IMR-90 (cell line): ENCODE measurements at regions not wholly inside any gene's neighbourhood (a gene's known extent, or its start where the extent isn't known, plus 50 kb on each side); places are given as distances from the start of the nearest gene placed in this dataset.

Experiments used
- ATAC-seq: fragments of 200-7000 bp; cut with Tn5 transposase; 2 replicates; pipeline ENCODE4 v1.9.1; 2020; ENCODE audit warnings: low read depth, mild to moderate bottlenecking, moderate library complexity
- BruUV-seq: library from RNA; stranded (reverse); fragments of 400-500 nt; replicated peaks from 2 replicates; lab custom pipeline; 2021; lab: Mats Ljungman, UMichigan
- CTCF ChIA-PET: fragments of 300-600 bp; formaldehyde crosslinking; extraction: SDS; loops from one replicate; lab custom pipeline; 2021; ENCODE audit warnings: antibody characterized with exemption; lab: Yijun Ruan, JAX
- POLR2A ChIA-PET: fragments of 300-600 bp; sonication (Branson Sonifier 250); formaldehyde crosslinking; loops from one replicate; lab custom pipeline; 2022; ENCODE audit warnings: antibody characterized with exemption; ENCODE audit not compliant: unreplicated experiment; lab: Charles Lee
- DNase-seq: peaks from one replicate; pipeline ENCODE4 v3.0.0; 2013
- H2AFZ ChIP-seq: replicated peaks from 2 replicates; pipeline ENCODE3; 2013; ENCODE audit warnings: low read length, mild to moderate bottlenecking; ENCODE audit not compliant: poor library complexity
- H2AK5ac ChIP-seq: 2 replicates; pipeline ENCODE4 v1.6.1; 2013; ENCODE audit warnings: low read depth, low read length, inconsistent platforms
- H2AK9ac ChIP-seq: replicated peaks from 2 replicates; pipeline ENCODE3; 2013; ENCODE audit warnings: mild to moderate bottlenecking, low read depth, low read length, moderate library complexity; ENCODE audit not compliant: poor library complexity
- H2BK120ac ChIP-seq: 2 replicates; pipeline ENCODE4 v1.6.1; 2013; ENCODE audit warnings: low read depth, low read length, inconsistent platforms
- H2BK15ac ChIP-seq: 3 replicates; pipeline ENCODE4 v1.6.1; 2013; ENCODE audit warnings: low read depth, low read length, inconsistent platforms
- H2BK20ac ChIP-seq: 2 replicates; pipeline ENCODE4 v1.6.1; 2013; ENCODE audit warnings: low read depth, mild to moderate bottlenecking, inconsistent platforms, low read length, moderate library complexity
- H2BK5ac ChIP-seq: 2 replicates; pipeline ENCODE4 v1.6.1; 2013; ENCODE audit warnings: mild to moderate bottlenecking, low read depth, low read length, inconsistent platforms; ENCODE audit not compliant: poor library complexity, severe bottlenecking
- H3K14ac ChIP-seq: replicated peaks from 2 replicates; pipeline ENCODE4 v1.6.1; 2013; ENCODE audit warnings: low read depth, low read length, inconsistent platforms
- H3K18ac ChIP-seq: 2 replicates; pipeline ENCODE4 v1.6.1; 2013; ENCODE audit warnings: low read depth, low read length, control low read depth
- H3K23ac ChIP-seq: 2 replicates; pipeline ENCODE4 v1.6.1; 2013; ENCODE audit warnings: low read depth, low read length, inconsistent platforms
- H3K27ac ChIP-seq: 2 replicates; pipeline ENCODE4 v1.5.1; 2013; ENCODE audit warnings: mild to moderate bottlenecking, control low read depth, low read length; ENCODE audit not compliant: insufficient read depth
- H3K27me3 ChIP-seq: 2 replicates; pipeline ENCODE4 v1.6.1; 2013; ENCODE audit warnings: low read length; ENCODE audit not compliant: control insufficient read depth, insufficient read depth
- H3K36me3 ChIP-seq: 2 replicates; pipeline ENCODE4 v1.6.1; 2013; ENCODE audit warnings: low read length, mixed read lengths; ENCODE audit not compliant: control insufficient read depth, insufficient read depth
- H3K4ac ChIP-seq: 2 replicates; pipeline ENCODE4 v1.6.1; 2013; ENCODE audit warnings: low read depth, low read length, inconsistent platforms
- H3K4me1 ChIP-seq: 2 replicates; pipeline ENCODE4 v1.6.1; 2013; ENCODE audit warnings: low read length, mixed read lengths; ENCODE audit not compliant: control insufficient read depth, insufficient read depth
- H3K4me2 ChIP-seq: 2 replicates; pipeline ENCODE4 v1.6.1; 2013; ENCODE audit warnings: low read depth, mild to moderate bottlenecking, control low read depth, low read length, moderate library complexity
- H3K4me3 ChIP-seq: 2 replicates; pipeline ENCODE4 v1.5.1; 2013; ENCODE audit warnings: low read depth, mild to moderate bottlenecking, control low read depth, low read length, moderate library complexity; ENCODE audit not compliant: insufficient read depth
- H3K56ac ChIP-seq: 2 replicates; pipeline ENCODE4 v1.6.1; 2013; ENCODE audit warnings: low read length, inconsistent platforms; ENCODE audit not compliant: insufficient read depth; ENCODE audit errors: extremely low read depth
- H3K79me1 ChIP-seq, 2 experiments: 2 replicates each; pipeline ENCODE4 v1.6.1; 2013; ENCODE audit warnings: low read length in 2 of 2, inconsistent platforms in 1 of 2, low read depth in 1 of 2
- H3K9ac ChIP-seq: 2 replicates; pipeline ENCODE4 v1.6.1; 2013; ENCODE audit warnings: low read depth, low read length, control low read depth
- H3K9me1 ChIP-seq: 2 replicates; pipeline ENCODE4 v1.6.1; 2013; ENCODE audit warnings: low read length, inconsistent platforms; ENCODE audit not compliant: insufficient read depth
- H3K9me3 ChIP-seq: 2 replicates; pipeline ENCODE4 v1.6.1; 2013; ENCODE audit warnings: low read length; ENCODE audit not compliant: control insufficient read depth, insufficient read depth
- H4K20me1 ChIP-seq: 2 replicates; pipeline ENCODE4 v1.6.1; 2013; ENCODE audit warnings: low read length, inconsistent platforms; ENCODE audit not compliant: insufficient read depth
- H4K5ac ChIP-seq: 2 replicates; pipeline ENCODE4 v1.6.1; 2013; ENCODE audit warnings: mild to moderate bottlenecking, low read depth, low read length, control low read depth
- H4K8ac ChIP-seq, 2 experiments: 2 replicates each; pipeline ENCODE4 v1.6.1; 2013; ENCODE audit warnings: low read depth in 2 of 2, low read length in 2 of 2, control low read depth in 1 of 2, inconsistent platforms in 1 of 2
- H4K91ac ChIP-seq: 2 replicates; pipeline ENCODE4 v1.6.1; 2013; ENCODE audit warnings: low read depth, low read length, inconsistent platforms; ENCODE audit not compliant: insufficient read depth
- BHLHE40 ChIP-seq: fragments of 150-350 bp; IDR thresholded peaks from 2 replicates; pipeline ENCODE4 v1.6.1; 2016; ENCODE audit warnings: mild to moderate bottlenecking, low read depth, low read length
- CEBPB ChIP-seq: IDR thresholded peaks from 2 replicates; pipeline ENCODE4 v1.6.1; 2012; ENCODE audit warnings: low read depth, low read length, improper control_type of control experiment
- CHD1 ChIP-seq: IDR thresholded peaks from 2 replicates; pipeline ENCODE4 v1.6.1; 2012; ENCODE audit warnings: low read depth, low read length, improper control_type of control experiment
- ELK1 ChIP-seq: fragments of 150-350 bp; IDR thresholded peaks from 2 replicates; pipeline ENCODE4 v1.6.1; 2016; ENCODE audit warnings: low read depth, mild to moderate bottlenecking, low read length, moderate library complexity, borderline replicate concordance
- FOS ChIP-seq: fragments of 150-350 bp; IDR thresholded peaks from 2 replicates; pipeline ENCODE4 v1.6.1; 2016; ENCODE audit warnings: low read depth, low read length
- MAFK ChIP-seq: IDR thresholded peaks from 2 replicates; pipeline ENCODE4 v1.6.1; 2012; ENCODE audit warnings: low read depth, low read length, improper control_type of control experiment
- MAZ ChIP-seq: IDR thresholded peaks from 2 replicates; pipeline ENCODE4 v1.6.1; 2012; ENCODE audit warnings: low read depth, mild to moderate bottlenecking, low read length, improper control_type of control experiment, moderate library complexity, borderline replicate concordance
- MXI1 ChIP-seq: IDR thresholded peaks from 2 replicates; pipeline ENCODE4 v1.6.1; 2012; ENCODE audit warnings: low read depth, mild to moderate bottlenecking, low read length, moderate library complexity, borderline replicate concordance
- NFE2L2 ChIP-seq: fragments of 150-350 bp; IDR thresholded peaks from 2 replicates; pipeline ENCODE4 v1.6.1; 2016; ENCODE audit warnings: low read depth, mild to moderate bottlenecking, low read length
- POLR2A ChIP-seq: IDR thresholded peaks from 2 replicates; pipeline ENCODE4 v1.6.1; 2012; ENCODE audit warnings: mild to moderate bottlenecking, low read depth, low read length
- RAD21 ChIP-seq: IDR thresholded peaks from 2 replicates; pipeline ENCODE4 v1.6.1; 2012; ENCODE audit warnings: low read length, improper control_type of control experiment
- RCOR1 ChIP-seq: IDR thresholded peaks from 2 replicates; pipeline ENCODE4 v1.6.1; 2012; ENCODE audit warnings: mild to moderate bottlenecking, low read length, improper control_type of control experiment; ENCODE audit not compliant: insufficient replicate concordance
- dilution Hi-C: fragments of 300-500 bp; cut with HindIII; formaldehyde crosslinking; loops from one replicate; pipeline ENCODE4 v1.14.3; 2018; ENCODE audit warnings: low sequenced_read_pairs; ENCODE audit not compliant: unreplicated experiment
- in situ Hi-C: fragments of 300-500 bp; cut with MboI; formaldehyde crosslinking; loops from 3 replicates; pipeline ENCODE4 v1.14.3; 2019; ENCODE audit warnings: low sequenced_read_pairs, inconsistent platforms, mixed read lengths
- intact Hi-C: fragments of 100-400 bp; cut with micrococcal nuclease; formaldehyde crosslinking; loops from 2 replicates; pipeline ENCODE4 v1.10.0; 2022

GRCh38 chr2:123098619-123099018 is 926.5 kb upstream of the CNTNAP5 start:
- BruUV-seq = no TSS peak
- Histone ChIP-seq H3K4ac (no peak overlapping the region), H3K4me1 (no peaks in the 10 kb centered on the region), H4K91ac (no peak overlapping the region), H3K18ac (no peak overlapping the region), H3K27me3 (no peaks in the 10 kb centered on the region), H2BK15ac (no peak overlapping the region), H3K9me1 (no peaks in the 10 kb centered on the region), H3K9ac (no peak overlapping the region), H2BK120ac (no peak overlapping the region), H3K79me1 (no peaks in the 10 kb centered on the region), H3K4me3 (no peak overlapping the region), H4K20me1 (no peaks in the 10 kb centered on the region), H2BK5ac (no peak overlapping the region), H3K9me3 (peaks cover 4% of the 10 kb centered on the region), H4K8ac (no peak overlapping the region), H2AK5ac (no peak overlapping the region), H3K36me3 (no peaks in the 10 kb centered on the region), H4K5ac (no peak overlapping the region), H3K23ac (no peak overlapping the region), H2AK9ac (no peak overlapping the region), H2AFZ (no peak overlapping the region), H3K4me2 (no peak overlapping the region), H3K27ac (no peak overlapping the region), H3K56ac (no peak overlapping the region), H2BK20ac (no peak overlapping the region), H3K14ac (no peak overlapping the region)
- in situ Hi-C loops (no loop called here), intact Hi-C loops (no loop called here), dilution Hi-C loops (no loop called here)
- TF ChIP-seq RCOR1 (no peak), MAFK (no peak), FOS (no peak), CEBPB (no peak), NFE2L2 (no peak), RAD21 (no peak), BHLHE40 (no peak), POLR2A (no peak), ELK1 (no peak), MAZ (no peak), MXI1 (no peak), CHD1 (no peak)
- ATAC-seq (no peak), DNase-seq (no peak)
- POLR2A ChIA-PET = no interaction called here
- CTCF ChIA-PET = no interaction called here
